HEK293 (cell line): ENCODE measurements at regions not wholly inside any gene's neighbourhood (a gene's known extent, or its start where the extent isn't known, plus 50 kb on each side); places are given as distances from the start of the nearest gene placed in this dataset.

Experiments used
- CTCF ChIA-PET: fragments of 350-600 bp; formaldehyde crosslinking; extraction: SDS; loops from one replicate; lab custom pipeline; 2021; ENCODE audit warnings: antibody characterized with exemption; lab: Yijun Ruan, JAX
- POLR2A ChIA-PET: fragments of 300-600 bp; formaldehyde crosslinking; extraction: SDS; loops from one replicate; lab custom pipeline; 2020; ENCODE audit warnings: antibody characterized with exemption, inconsistent platforms; lab: Yijun Ruan, JAX
- H3K27ac ChIP-seq: fragments of 200-500 bp; sonication (Bioruptor generic); 2 replicates; pipeline ENCODE4 v1.5.1; 2014; ENCODE audit warnings: low read depth, low read length, control low read depth, inconsistent platforms; ENCODE audit errors: extremely low read depth
- H3K36me3 ChIP-seq, 2 experiments: fragments of 200-500 bp in 1 of 2; sonication (Bioruptor generic) in 1 of 2; 1 replicate in 1 of 2; 2 replicates in 1 of 2; pipeline ENCODE4 v1.5.1; 2014 to 2017; ENCODE audit warnings: inconsistent platforms in 2 of 2, low read length in 2 of 2; ENCODE audit not compliant: control insufficient read depth in 2 of 2, insufficient read depth in 1 of 2
- H3K4me1 ChIP-seq: fragments of 200-500 bp; sonication (Bioruptor generic); 2 replicates; pipeline ENCODE4 v1.5.1; 2014; ENCODE audit warnings: mild to moderate bottlenecking, low read length, inconsistent platforms; ENCODE audit not compliant: control insufficient read depth, insufficient read depth
- H3K4me3 ChIP-seq: 2 replicates; pipeline ENCODE4 v1.5.1; 2011; ENCODE audit warnings: low read depth, mild to moderate bottlenecking, control low read depth, low read length, moderate library complexity
- H3K9me3 ChIP-seq: fragments of 200-500 bp; sonication (Bioruptor generic); 2 replicates; pipeline ENCODE4 v1.5.1; 2014; ENCODE audit warnings: low read depth, low read length, inconsistent platforms; ENCODE audit not compliant: control insufficient read depth, insufficient read depth
- GFI1B ChIP-seq: fragments of 450-650 bp; formaldehyde crosslinking; IDR thresholded peaks from 2 replicates; pipeline ENCODE4 v1.5.1; 2016; ENCODE audit warnings: missing biosample characterization, missing genetic modification characterization
- IKZF3 ChIP-seq: fragments of 450-650 bp; IDR thresholded peaks from 2 replicates; pipeline ENCODE4 v1.5.0; 2018; ENCODE audit warnings: missing biosample characterization, mild to moderate bottlenecking, missing genetic modification characterization, moderate library complexity
- KLF1 ChIP-seq: fragments of 450-650 bp; formaldehyde crosslinking; IDR thresholded peaks from 2 replicates; pipeline ENCODE4 v1.5.1; 2016; ENCODE audit warnings: missing biosample characterization, missing genetic modification characterization
- OVOL3 ChIP-seq: fragments of 450-650 bp; formaldehyde crosslinking; IDR thresholded peaks from 2 replicates; pipeline ENCODE4 v1.5.1; 2016; ENCODE audit warnings: missing biosample characterization, missing genetic modification characterization
- PRDM4 ChIP-seq: fragments of 450-650 bp; formaldehyde crosslinking; IDR thresholded peaks from 2 replicates; pipeline ENCODE4 v1.5.1; 2017; ENCODE audit warnings: missing biosample characterization, missing genetic modification characterization
- PRDM6 ChIP-seq: fragments of 450-650 bp; formaldehyde crosslinking; IDR thresholded peaks from 2 replicates; pipeline ENCODE4 v1.5.1; 2017; ENCODE audit warnings: missing biosample characterization, missing genetic modification characterization
- SETDB1 ChIP-seq: IDR thresholded peaks from one replicate; pipeline ENCODE4 v1.6.1; 2017; ENCODE audit warnings: mild to moderate bottlenecking, low read length, moderate library complexity, mixed read lengths; ENCODE audit not compliant: insufficient read length
- SP3 ChIP-seq: fragments of 450-650 bp; formaldehyde crosslinking; IDR thresholded peaks from 2 replicates; pipeline ENCODE4 v1.5.1; 2016; ENCODE audit warnings: missing biosample characterization, missing genetic modification characterization
- YY2 ChIP-seq: fragments of 450-650 bp; formaldehyde crosslinking; IDR thresholded peaks from 2 replicates; pipeline ENCODE4 v1.5.1; 2016; ENCODE audit warnings: missing biosample characterization, missing genetic modification characterization
- ZBTB20 ChIP-seq: fragments of 450-650 bp; formaldehyde crosslinking; IDR thresholded peaks from 2 replicates; pipeline ENCODE4 v1.5.1; 2016; ENCODE audit warnings: missing biosample characterization, missing genetic modification characterization
- ZFHX2 ChIP-seq: fragments of 450-650 bp; formaldehyde crosslinking; conservative IDR thresholded peaks from 2 replicates; pipeline ENCODE4 v1.5.1; 2016; ENCODE audit warnings: missing biosample characterization, missing genetic modification characterization
- ZIC2 ChIP-seq: fragments of 450-650 bp; formaldehyde crosslinking; IDR thresholded peaks from 2 replicates; pipeline ENCODE4 v1.5.1; 2016; ENCODE audit warnings: missing biosample characterization, missing genetic modification characterization
- ZNF138 ChIP-seq: fragments of 450-650 bp; formaldehyde crosslinking; IDR thresholded peaks from 2 replicates; pipeline ENCODE4 v1.5.1; 2016; ENCODE audit warnings: missing biosample characterization, missing genetic modification characterization, borderline replicate concordance
- ZNF157 ChIP-seq: fragments of 450-650 bp; formaldehyde crosslinking; IDR thresholded peaks from 2 replicates; pipeline ENCODE4 v1.5.1; 2016; ENCODE audit warnings: missing biosample characterization, missing genetic modification characterization
- ZNF174 ChIP-seq: fragments of 450-650 bp; formaldehyde crosslinking; IDR thresholded peaks from 2 replicates; pipeline ENCODE4 v1.5.0; 2017; ENCODE audit warnings: missing biosample characterization, mild to moderate bottlenecking, missing genetic modification characterization
- ZNF175 ChIP-seq: fragments of 450-650 bp; formaldehyde crosslinking; IDR thresholded peaks from 2 replicates; pipeline ENCODE4 v1.5.1; 2016; ENCODE audit warnings: missing biosample characterization, missing genetic modification characterization
- ZNF18 ChIP-seq: fragments of 450-650 bp; formaldehyde crosslinking; IDR thresholded peaks from 2 replicates; pipeline ENCODE4 v1.5.1; 2016; ENCODE audit warnings: missing biosample characterization, missing genetic modification characterization
- ZNF214 ChIP-seq: fragments of 450-650 bp; formaldehyde crosslinking; IDR thresholded peaks from 2 replicates; pipeline ENCODE4 v1.5.1; 2017; ENCODE audit warnings: missing biosample characterization, mild to moderate bottlenecking, missing genetic modification characterization, borderline replicate concordance
- ZNF280C ChIP-seq: fragments of 450-650 bp; formaldehyde crosslinking; IDR thresholded peaks from 2 replicates; pipeline ENCODE4 v1.5.1; 2016; ENCODE audit warnings: missing biosample characterization, missing genetic modification characterization
- ZNF292 ChIP-seq: fragments of 450-650 bp; formaldehyde crosslinking; IDR thresholded peaks from 2 replicates; pipeline ENCODE4 v1.5.1; 2016; ENCODE audit warnings: low read depth, missing biosample characterization, missing genetic modification characterization, borderline replicate concordance
- ZNF335 ChIP-seq: fragments of 450-650 bp; formaldehyde crosslinking; conservative IDR thresholded peaks from 2 replicates; pipeline ENCODE4 v1.5.1; 2016; ENCODE audit warnings: missing biosample characterization, missing genetic modification characterization
- ZNF362 ChIP-seq: fragments of 450-650 bp; formaldehyde crosslinking; IDR thresholded peaks from 2 replicates; pipeline ENCODE4 v1.5.1; 2016; ENCODE audit warnings: missing biosample characterization, missing genetic modification characterization
- ZNF558 ChIP-seq: fragments of 450-650 bp; formaldehyde crosslinking; IDR thresholded peaks from 2 replicates; pipeline ENCODE4 v1.5.1; 2016; ENCODE audit warnings: missing biosample characterization, missing genetic modification characterization
- ZNF571 ChIP-seq: fragments of 450-650 bp; formaldehyde crosslinking; IDR thresholded peaks from 2 replicates; pipeline ENCODE4 v1.5.0; 2017; ENCODE audit warnings: missing biosample characterization, missing genetic modification characterization
- ZNF585B ChIP-seq: fragments of 450-650 bp; formaldehyde crosslinking; IDR thresholded peaks from 2 replicates; pipeline ENCODE4 v1.5.1; 2016; ENCODE audit warnings: missing biosample characterization, missing genetic modification characterization
- ZNF677 ChIP-seq: fragments of 450-650 bp; IDR thresholded peaks from 2 replicates; pipeline ENCODE4 v1.5.0; 2018; ENCODE audit warnings: missing biosample characterization, mild to moderate bottlenecking, missing genetic modification characterization, moderate library complexity
- ZNF776 ChIP-seq: fragments of 450-650 bp; formaldehyde crosslinking; IDR thresholded peaks from 2 replicates; pipeline ENCODE4 v1.5.0; 2017; ENCODE audit warnings: missing biosample characterization, missing genetic modification characterization, borderline replicate concordance
- ZNF777 ChIP-seq: fragments of 450-650 bp; formaldehyde crosslinking; IDR thresholded peaks from 2 replicates; pipeline ENCODE4 v1.5.1; 2017; ENCODE audit warnings: missing biosample characterization, missing genetic modification characterization, borderline replicate concordance
- ZSCAN23 ChIP-seq: fragments of 450-650 bp; formaldehyde crosslinking; IDR thresholded peaks from 2 replicates; pipeline ENCODE4 v1.5.1; 2016; ENCODE audit warnings: missing biosample characterization, missing genetic modification characterization
- ZSCAN30 ChIP-seq: fragments of 450-650 bp; IDR thresholded peaks from 2 replicates; pipeline ENCODE4 v1.5.1; 2018; ENCODE audit warnings: missing biosample characterization, mild to moderate bottlenecking, missing genetic modification characterization, moderate library complexity

GRCh38 chr10:10271639-10272192 lies 746.0 kb upstream of the CELF2 start:
- ChIA-PET POLR2A (no interaction called here), CTCF (no interaction called here)
- H3K4me1 ChIP-seq, result no peaks in the 10 kb centered on the region

GRCh38 chr10:10273661-10274060 lies 744.0 kb upstream of the CELF2 start:
- ChIA-PET CTCF (no interaction called here), POLR2A (no interaction called here)

More at GRCh38 chr10:10271639-10272192, 746.0 kb upstream of the CELF2 start:
- H3K27ac ChIP-seq, result no peak overlapping the region
- TF ChIP-seq ZSCAN23 (tag by site-specific recombination), result no peak
- H3K4me3 ChIP-seq, result no peak overlapping the region
- no peaks in the 10 kb centered on the region for H3K9me3 ChIP-seq
- no peaks in the 10 kb centered on the region for H3K36me3 ChIP-seq

GRCh38 chr10:10279906-10280305 lies 737.8 kb upstream of the CELF2 start:
- Histone ChIP-seq H3K4me3 (no peak overlapping the region), H3K36me3 (no peaks in the 10 kb centered on the region), H3K9me3 (no peaks in the 10 kb centered on the region), H3K27ac (no peak overlapping the region), H3K4me1 (no peaks in the 10 kb centered on the region)
- ChIA-PET POLR2A (no interaction called here), CTCF (no interaction called here)
- TF ChIP-seq ZNF280C (tag by site-specific recombination) (no peak), ZNF362 (tag by site-specific recombination) (no peak), PRDM4 (tag by site-specific recombination) (no peak), ZNF558 (tag by site-specific recombination) (no peak), ZNF18 (tag by site-specific recombination) (no peak), ZSCAN30 (tag by site-specific recombination) (no peak), ZNF677 (tag by site-specific recombination) (no peak), ZNF585B (no peak), SETDB1 (no peak), ZNF138 (no peak), ZNF175 (no peak), ZFHX2 (tag by site-specific recombination) (no peak), OVOL3 (tag by site-specific recombination) (no peak)

More at GRCh38 chr10:10273661-10274060, 744.0 kb upstream of the CELF2 start:
- TF ChIP-seq ZNF777 (tag by site-specific recombination), result no peak
- no peak for TF ChIP-seq OVOL3 (tag by site-specific recombination)
- no peak for TF ChIP-seq ZNF174 (tag by site-specific recombination)
- TF ChIP-seq SP3, result no peak
- TF ChIP-seq ZBTB20, result no peak
- no peak for TF ChIP-seq ZNF776 (tag by site-specific recombination)
- no peak for TF ChIP-seq ZNF214
- no peak for TF ChIP-seq ZSCAN23 (tag by site-specific recombination)
- TF ChIP-seq ZNF335 (tag by site-specific recombination), result no peak
- no peak for TF ChIP-seq ZIC2 (tag by site-specific recombination)
- TF ChIP-seq KLF1 (tag by site-specific recombination), result no peak
- no peak for TF ChIP-seq YY2 (tag by site-specific recombination)
- no peak for TF ChIP-seq ZNF157 (tag by site-specific recombination)
- TF ChIP-seq PRDM6 (tag by site-specific recombination), result no peak
- TF ChIP-seq ZNF571 (tag by site-specific recombination), result no peak
- no peak for TF ChIP-seq IKZF3
- TF ChIP-seq GFI1B (tag by site-specific recombination), result no peak
- no peak for TF ChIP-seq ZNF292 (tag by site-specific recombination)
- no peaks in the 10 kb centered on the region for H3K9me3 ChIP-seq
- no peaks in the 10 kb centered on the region for H3K36me3 ChIP-seq
- H3K4me1 ChIP-seq, result no peaks in the 10 kb centered on the region
- no peak overlapping the region for H3K4me3 ChIP-seq
- no peak overlapping the region for H3K27ac ChIP-seq
